ENCODE measurements at regions not wholly inside any gene's neighbourhood (a gene's known extent, or its start where the extent isn't known, plus 50 kb on each side); places are given as distances from the start of the nearest gene placed in this dataset.

DNA sequence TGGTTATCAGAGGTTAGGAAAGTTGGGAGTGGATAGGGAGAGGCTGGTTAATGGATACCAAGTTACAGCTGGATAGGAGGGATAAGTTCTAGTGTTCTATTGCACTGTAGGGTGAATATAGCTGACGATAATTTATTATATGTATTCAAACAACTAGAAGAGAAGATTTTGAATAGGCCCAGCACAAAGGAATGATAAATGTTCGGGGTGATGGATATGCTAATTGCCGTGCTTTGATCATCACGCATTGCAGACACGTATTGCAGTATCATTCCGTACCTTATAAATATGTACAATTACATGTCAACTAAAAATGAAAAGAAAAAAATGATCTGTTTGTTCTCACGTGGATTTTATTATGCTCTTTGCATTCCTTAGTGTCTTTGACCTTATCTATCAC is 369.2 kb upstream of the PKDCC start:
- TF ChIP-seq, protein P1, sequence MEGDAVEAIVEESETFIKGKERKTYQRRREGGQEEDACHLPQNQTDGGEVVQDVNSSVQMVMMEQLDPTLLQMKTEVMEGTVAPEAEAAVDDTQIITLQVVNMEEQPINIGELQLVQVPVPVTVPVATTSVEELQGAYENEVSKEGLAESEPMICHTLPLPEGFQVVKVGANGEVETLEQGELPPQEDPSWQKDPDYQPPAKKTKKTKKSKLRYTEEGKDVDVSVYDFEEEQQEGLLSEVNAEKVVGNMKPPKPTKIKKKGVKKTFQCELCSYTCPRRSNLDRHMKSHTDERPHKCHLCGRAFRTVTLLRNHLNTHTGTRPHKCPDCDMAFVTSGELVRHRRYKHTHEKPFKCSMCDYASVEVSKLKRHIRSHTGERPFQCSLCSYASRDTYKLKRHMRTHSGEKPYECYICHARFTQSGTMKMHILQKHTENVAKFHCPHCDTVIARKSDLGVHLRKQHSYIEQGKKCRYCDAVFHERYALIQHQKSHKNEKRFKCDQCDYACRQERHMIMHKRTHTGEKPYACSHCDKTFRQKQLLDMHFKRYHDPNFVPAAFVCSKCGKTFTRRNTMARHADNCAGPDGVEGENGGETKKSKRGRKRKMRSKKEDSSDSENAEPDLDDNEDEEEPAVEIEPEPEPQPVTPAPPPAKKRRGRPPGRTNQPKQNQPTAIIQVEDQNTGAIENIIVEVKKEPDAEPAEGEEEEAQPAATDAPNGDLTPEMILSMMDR (IDR thresholded peaks at IDR 0.05) = no peak
- no peak for TF ChIP-seq EZH2 (IDR thresholded peaks at IDR 0.05)

Measured in neural progenitor cell (in vitro differentiated cells).